GM18951 (cell line): ENCODE measurements at regions not wholly inside any gene's neighbourhood (a gene's known extent, or its start where the extent isn't known, plus 50 kb on each side); places are given as distances from the start of the nearest gene placed in this dataset.

Source experiments
- POLR2A ChIP-seq: IDR thresholded peaks from 4 replicates; pipeline ENCODE4 v1.6.1; 2011; ENCODE audit warnings: mild to moderate bottlenecking; ENCODE audit not compliant: insufficient read length, insufficient read depth; ENCODE audit errors: extremely low read depth
- in situ Hi-C: fragments of 300-500 bp; cut with MboI; formaldehyde crosslinking; loops from one replicate; pipeline ENCODE4 v1.12.0; 2022; ENCODE audit warnings: low sequenced_read_pairs, mixed read lengths, inconsistent platforms; ENCODE audit not compliant: unreplicated experiment

DNA sequence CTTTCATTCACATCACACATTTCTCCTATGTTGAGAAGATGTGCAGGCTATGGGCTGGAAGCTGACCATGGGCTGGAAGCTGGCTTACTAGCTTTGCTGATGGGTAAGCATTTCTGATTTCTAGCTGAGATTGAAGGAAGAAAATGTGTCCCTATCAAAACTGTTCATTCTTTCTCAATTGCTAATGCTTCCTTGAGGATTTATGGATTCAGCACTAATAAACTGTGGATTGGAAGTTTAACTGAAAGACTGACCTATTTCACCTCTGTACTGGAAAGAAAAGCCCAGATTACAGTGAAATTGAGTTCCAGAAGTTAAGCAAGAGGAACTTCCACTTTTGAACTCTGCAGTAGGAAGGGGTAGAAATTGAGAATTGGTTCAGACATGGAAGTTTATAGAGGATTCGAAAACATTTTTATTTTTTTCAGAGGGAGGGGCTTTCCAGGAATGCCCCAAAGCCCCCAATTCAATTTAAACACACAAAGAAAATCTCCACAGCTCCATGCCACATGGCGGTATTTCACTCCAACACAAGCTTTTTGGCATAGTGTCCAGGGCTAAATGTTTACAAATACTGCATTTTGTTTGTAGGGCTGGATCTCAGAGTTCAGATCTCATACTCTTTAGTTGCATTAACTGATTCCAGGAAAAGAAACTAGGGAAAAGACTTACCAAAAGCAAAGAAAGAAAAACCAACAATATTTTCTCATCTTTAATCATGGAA lies 61.2 kb upstream of the ARGLU1 start:
- in situ Hi-C loops = no loop called here
- TF ChIP-seq POLR2A = no peak

GRCh38 chr13:106626473-106626872 lies 58.5 kb upstream of the ARGLU1 start:
- TF ChIP-seq POLR2A = no peak
- in situ Hi-C loops = no loop called here

DNA sequence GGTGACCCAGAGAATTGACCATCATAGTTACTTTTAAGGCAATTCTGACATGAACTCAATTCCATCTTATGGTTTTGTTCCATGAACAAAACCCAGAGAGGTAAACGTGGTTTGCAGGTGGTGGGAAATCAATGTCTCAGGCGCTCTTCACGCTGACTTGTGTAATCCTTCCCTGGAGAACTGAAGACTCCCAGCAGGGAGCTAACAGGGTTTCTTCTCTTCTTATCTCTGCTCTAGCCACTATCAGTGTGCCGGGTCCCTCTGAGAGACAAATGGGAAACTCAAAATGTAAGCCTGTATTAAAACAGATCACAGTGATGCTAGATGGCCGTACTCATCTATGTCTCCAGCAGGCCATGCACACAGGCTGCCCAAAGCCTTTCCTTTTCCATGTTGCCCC lies 57.6 kb upstream of the ARGLU1 start:
- no peak for TF ChIP-seq POLR2A
- in situ Hi-C loops = no loop called here

- TF ChIP-seq POLR2A = no peak
- in situ Hi-C loops = no loop called here
Measured at GRCh38 chr13:106623799-106624460, 56.0 kb upstream of the ARGLU1 start.

GRCh38 chr13:106621833-106622232 lies 53.9 kb upstream of the ARGLU1 start:
- no peak for TF ChIP-seq POLR2A
- in situ Hi-C loops = no loop called here

DNA sequence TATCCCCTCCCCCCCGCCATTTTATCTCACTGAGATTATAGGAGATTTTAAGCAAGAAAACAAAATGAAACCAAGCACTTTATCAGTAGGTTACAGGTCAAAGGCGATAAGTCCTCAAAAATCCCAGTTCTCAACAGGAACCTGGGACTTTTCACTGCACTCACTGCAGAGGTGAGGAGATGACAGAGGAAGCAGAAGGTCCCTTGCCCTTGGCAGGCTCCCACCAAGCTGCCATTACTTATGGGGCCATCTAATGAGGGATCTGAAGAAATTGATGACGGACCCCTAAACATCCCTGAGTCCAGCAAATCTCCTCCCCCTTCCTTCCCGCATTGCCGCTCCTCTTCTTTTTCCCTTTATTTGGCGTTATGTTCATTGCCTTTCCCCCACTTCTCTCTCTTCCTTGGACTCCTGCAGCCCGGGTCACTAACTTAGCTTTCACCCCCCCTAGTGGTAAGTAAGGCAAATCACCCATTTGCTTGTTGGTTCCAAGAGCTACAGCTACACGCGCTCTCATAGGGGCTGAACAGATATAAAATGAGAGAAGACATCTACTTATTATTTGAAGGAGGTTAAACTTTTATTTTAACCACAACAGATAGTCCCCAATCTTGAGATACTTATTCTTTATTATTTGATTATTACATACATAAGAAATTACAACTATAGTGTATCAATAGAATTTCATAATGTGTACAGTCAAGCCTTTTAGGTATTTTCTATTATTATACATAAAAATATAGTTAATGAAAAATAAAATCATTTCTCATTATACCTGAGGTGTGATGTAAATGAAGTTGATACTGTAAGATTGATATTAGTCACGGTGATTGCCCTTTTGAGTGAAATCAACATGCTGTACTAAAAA lies 52.0 kb upstream of the ARGLU1 start:
- in situ Hi-C loops = no loop called here
- no peak for TF ChIP-seq POLR2A
